ENCODE measurements at regions not wholly inside any gene's neighbourhood (a gene's known extent, or its start where the extent isn't known, plus 50 kb on each side); places are given as distances from the start of the nearest gene placed in this dataset.
"Not testable (repeated sequence)": the region's sequence is repeated elsewhere in the genome, so short reads cannot be mapped to it uniquely, and the experiment has no call there.

DNA sequence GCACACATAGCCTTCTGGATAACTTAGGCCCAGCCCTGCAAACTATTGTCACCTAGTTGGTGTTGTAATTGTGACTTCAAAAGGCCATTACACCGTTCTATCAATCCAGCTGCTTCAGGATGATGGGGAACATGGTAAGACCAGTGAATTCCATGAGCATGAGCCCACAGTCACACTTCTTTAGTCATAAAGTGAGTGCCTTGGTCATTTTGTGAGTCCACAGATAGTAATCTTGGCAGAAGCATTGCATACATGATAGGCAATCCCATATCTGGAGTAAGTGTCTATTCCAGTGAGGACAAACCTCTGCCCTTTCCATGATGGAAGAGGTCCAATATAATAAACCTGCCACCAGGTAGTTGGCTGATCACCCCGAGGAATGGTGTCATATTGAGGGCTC, 94.5 kb upstream of the RAI14 start:
- H3K27ac ChIP-seq (ENCODE audit: low read depth, low read length); H3K9ac ChIP-seq (ENCODE audit: low read depth in 1 of 3, low read length in 3 of 3); H3K9me3 ChIP-seq (ENCODE audit: control insufficient read depth in 3 of 3, low read length in 3 of 3); H3K4me3 ChIP-seq (ENCODE audit: low read length in 3 of 3); H3K36me3 ChIP-seq (ENCODE audit: control insufficient read depth in 3 of 3, insufficient read depth in 3 of 3, low read length in 3 of 3); H3K27me3 ChIP-seq (ENCODE audit: control insufficient read depth in 3 of 3, insufficient read depth in 3 of 3, low read length in 3 of 3); H3K4me1 ChIP-seq (ENCODE audit: control insufficient read depth in 3 of 3, insufficient read depth in 3 of 3, low read length in 3 of 3): not testable (repeated sequence)

GRCh38 chr5:34562791-34563190, 93.3 kb upstream of the RAI14 start:
- peaks cover 0 to 3% (median 0%) of the 10 kb centered on the region in 3 donors for H3K27me3 ChIP-seq (ENCODE audit: control insufficient read depth in 3 of 3, insufficient read depth in 3 of 3, low read length in 3 of 3)
- H3K36me3 ChIP-seq (ENCODE audit: control insufficient read depth in 3 of 3, insufficient read depth in 3 of 3, low read length in 3 of 3) = no peaks in the 10 kb centered on the region
- no peaks in the 10 kb centered on the region for H3K9me3 ChIP-seq (ENCODE audit: control insufficient read depth in 3 of 3, low read length in 3 of 3)
- H3K4me3 ChIP-seq (ENCODE audit: low read length in 3 of 3) = no peak overlapping the region
- peaks cover 0 to 4% (median 0%) of the 10 kb centered on the region in 3 donors for H3K4me1 ChIP-seq (ENCODE audit: control insufficient read depth in 3 of 3, insufficient read depth in 3 of 3, low read length in 3 of 3)
- H3K27ac ChIP-seq (ENCODE audit: low read depth, low read length) = no peak overlapping the region
- no peak overlapping the region for H3K9ac ChIP-seq (ENCODE audit: low read depth in 1 of 3, low read length in 3 of 3)

- Histone ChIP-seq H3K4me3 (ENCODE audit: low read length in 3 of 3) (no peak overlapping the region), H3K9ac (ENCODE audit: low read depth in 1 of 3, low read length in 3 of 3) (no peak overlapping the region), H3K9me3 (ENCODE audit: control insufficient read depth in 3 of 3, low read length in 3 of 3) (no peaks in the 10 kb centered on the region), H3K27ac (ENCODE audit: low read depth, low read length) (no peak overlapping the region), H3K36me3 (ENCODE audit: control insufficient read depth in 3 of 3, insufficient read depth in 3 of 3, low read length in 3 of 3) (no peaks in the 10 kb centered on the region), H3K27me3 (ENCODE audit: control insufficient read depth in 3 of 3, insufficient read depth in 3 of 3, low read length in 3 of 3) (peaks cover 0 to under 1% (median 0%) of the 10 kb centered on the region in 3 donors), H3K4me1 (ENCODE audit: control insufficient read depth in 3 of 3, insufficient read depth in 3 of 3, low read length in 3 of 3) (peaks cover 0 to 4% (median 0%) of the 10 kb centered on the region in 3 donors)
These were observed 92.9 kb upstream of the RAI14 start for GRCh38 chr5:34563269-34563668.

DNA sequence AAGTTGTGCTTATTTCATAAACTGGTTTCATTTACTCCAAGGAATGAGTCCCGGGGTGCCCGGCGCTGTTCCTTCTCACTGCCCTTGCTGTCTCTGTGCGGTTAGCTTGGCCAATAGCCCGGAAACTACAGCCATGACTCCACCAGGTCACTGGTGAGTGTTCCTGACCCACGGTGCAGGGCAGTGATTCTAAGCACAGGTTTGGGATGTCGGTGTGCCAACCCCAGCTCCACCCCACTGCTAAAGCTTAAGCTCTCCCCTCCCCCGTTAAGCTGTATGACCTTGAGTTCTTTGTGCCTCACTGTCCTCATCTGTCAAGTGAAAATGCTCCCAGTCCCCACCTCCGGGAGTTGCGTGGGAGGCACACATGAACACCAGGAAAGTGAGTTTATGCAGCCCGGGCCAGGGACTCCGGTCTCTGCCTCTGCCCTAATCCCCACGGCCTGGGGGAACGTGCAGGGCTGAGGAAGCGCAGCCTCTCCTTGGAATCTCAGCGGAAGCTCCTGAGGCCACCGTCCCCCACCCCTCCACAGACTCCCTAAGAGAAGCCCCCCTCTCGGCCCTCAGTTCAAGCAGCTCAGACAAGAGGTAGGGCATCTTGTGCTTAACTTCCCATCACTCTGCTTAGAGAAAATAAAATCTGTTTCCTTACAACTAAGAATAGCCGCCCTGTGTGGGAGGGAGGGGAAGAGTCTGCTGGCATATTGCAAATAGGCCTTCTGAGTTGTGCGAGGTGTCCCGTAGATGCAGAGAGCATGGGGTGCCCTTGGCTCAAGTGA, 92.0 kb upstream of the RAI14 start:
- no peak overlapping the region for H3K9ac ChIP-seq (ENCODE audit: low read depth in 1 of 3, low read length in 3 of 3)
- peak overlapping the region; percentile 30 for H3K27ac ChIP-seq (ENCODE audit: low read depth, low read length)

GRCh38 chr5:34564710-34565235, 91.4 kb upstream of the RAI14 start:
- Histone ChIP-seq H3K9ac (ENCODE audit: low read depth in 1 of 3, low read length in 3 of 3) (no peak overlapping the region), H3K27me3 (ENCODE audit: control insufficient read depth in 3 of 3, insufficient read depth in 3 of 3, low read length in 3 of 3) (no peaks in the 10 kb centered on the region), H3K9me3 (ENCODE audit: control insufficient read depth in 3 of 3, low read length in 3 of 3) (no peaks in the 10 kb centered on the region), H3K36me3 (ENCODE audit: control insufficient read depth in 3 of 3, insufficient read depth in 3 of 3, low read length in 3 of 3) (no peaks in the 10 kb centered on the region), H3K27ac (ENCODE audit: low read depth, low read length) (no peak overlapping the region), H3K4me1 (ENCODE audit: control insufficient read depth in 3 of 3, insufficient read depth in 3 of 3, low read length in 3 of 3) (peaks cover 0 to 4% (median 0%) of the 10 kb centered on the region in 3 donors), H3K4me3 (ENCODE audit: low read length in 3 of 3) (no peak overlapping the region)

More for the DNA sequence above, 92.0 kb upstream of the RAI14 start:
- H3K27me3 ChIP-seq (ENCODE audit: control insufficient read depth in 3 of 3, insufficient read depth in 3 of 3, low read length in 3 of 3) = no peaks in the 10 kb centered on the region
- no peaks in the 10 kb centered on the region for H3K9me3 ChIP-seq (ENCODE audit: control insufficient read depth in 3 of 3, low read length in 3 of 3)
- peak overlapping the region in 1 of 3 donors; percentile 28 for H3K4me3 ChIP-seq (ENCODE audit: low read length in 3 of 3)
- no peaks in the 10 kb centered on the region for H3K36me3 ChIP-seq (ENCODE audit: control insufficient read depth in 3 of 3, insufficient read depth in 3 of 3, low read length in 3 of 3)
- peaks cover 0 to 4% (median 0%) of the 10 kb centered on the region in 3 donors for H3K4me1 ChIP-seq (ENCODE audit: control insufficient read depth in 3 of 3, insufficient read depth in 3 of 3, low read length in 3 of 3)

DNA sequence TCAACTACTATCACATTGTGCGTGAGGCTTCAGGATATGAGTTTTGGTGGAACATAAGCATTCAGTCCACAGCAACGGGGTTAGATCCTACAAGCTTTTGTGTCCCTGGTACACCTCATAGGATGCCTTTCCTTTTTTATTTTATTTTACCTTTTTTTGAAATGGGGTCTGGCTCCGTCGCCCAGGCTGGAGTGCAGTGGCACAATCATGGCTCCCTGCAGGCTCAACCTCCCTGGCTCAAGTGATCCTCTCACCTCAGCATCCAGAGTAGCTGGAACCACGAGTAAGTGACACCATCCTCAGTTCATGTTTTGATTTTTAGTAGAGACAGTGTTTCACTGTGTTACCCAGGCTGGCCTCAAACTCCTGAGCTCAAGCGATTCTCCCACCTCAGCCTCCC, 86.0 kb upstream of the RAI14 start:
- Histone ChIP-seq H3K27ac (ENCODE audit: low read depth, low read length) (no peak overlapping the region), H3K9me3 (ENCODE audit: control insufficient read depth in 3 of 3, low read length in 3 of 3) (no peaks in the 10 kb centered on the region), H3K4me1 (ENCODE audit: control insufficient read depth in 3 of 3, insufficient read depth in 3 of 3, low read length in 3 of 3) (no peaks in the 10 kb centered on the region), H3K36me3 (ENCODE audit: control insufficient read depth in 3 of 3, insufficient read depth in 3 of 3, low read length in 3 of 3) (no peaks in the 10 kb centered on the region), H3K27me3 (ENCODE audit: control insufficient read depth in 3 of 3, insufficient read depth in 3 of 3, low read length in 3 of 3) (no peaks in the 10 kb centered on the region), H3K9ac (ENCODE audit: low read depth in 1 of 3, low read length in 3 of 3) (no peak overlapping the region), H3K4me3 (ENCODE audit: low read length in 3 of 3) (no peak overlapping the region)

DNA sequence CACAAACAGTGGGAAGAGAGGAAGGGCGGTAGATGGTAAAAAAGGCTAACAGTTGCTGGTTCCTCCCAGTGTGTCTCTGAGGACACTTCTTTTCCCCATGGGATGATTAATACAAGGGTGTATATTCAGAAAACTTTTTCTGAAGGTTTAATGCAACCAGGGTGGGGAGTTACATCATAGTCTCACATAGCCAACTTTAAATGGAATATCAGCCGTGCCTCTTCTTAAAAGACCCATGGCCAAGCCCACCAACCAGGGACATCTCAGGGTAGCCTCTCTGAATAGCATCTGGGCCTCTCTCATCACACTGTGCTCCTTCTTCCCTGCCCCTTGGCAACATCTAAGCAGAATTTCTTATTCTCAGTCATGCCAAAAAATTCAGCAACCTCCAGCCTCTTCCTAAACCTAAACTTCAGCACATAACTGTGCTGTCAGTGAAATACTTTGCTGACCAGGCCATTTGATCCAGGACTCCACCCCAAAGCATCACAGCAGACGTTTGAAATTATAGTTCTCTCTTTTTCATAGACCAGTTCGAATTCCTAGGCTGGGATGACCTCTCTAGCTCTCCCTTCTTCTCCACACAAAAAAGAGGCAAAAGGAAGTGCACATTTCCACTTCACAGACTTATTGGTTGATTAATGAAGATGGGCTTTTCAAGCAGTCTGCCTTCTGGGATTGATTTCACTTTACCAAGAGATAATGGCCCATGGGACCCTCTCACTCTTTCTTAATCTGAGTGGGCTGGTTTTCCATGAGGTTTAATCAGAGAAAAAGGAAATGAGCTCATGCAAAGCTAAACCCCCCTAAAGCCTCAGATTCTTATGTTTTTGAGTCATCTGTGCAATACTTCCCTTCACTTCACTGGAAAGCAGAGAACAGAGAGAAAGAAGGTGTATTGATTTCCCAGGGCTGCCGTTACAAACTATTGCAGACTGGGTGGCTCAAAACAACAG, 85.1 kb upstream of the RAI14 start:
- H3K27ac ChIP-seq (ENCODE audit: low read depth, low read length) = no peak overlapping the region

DNA sequence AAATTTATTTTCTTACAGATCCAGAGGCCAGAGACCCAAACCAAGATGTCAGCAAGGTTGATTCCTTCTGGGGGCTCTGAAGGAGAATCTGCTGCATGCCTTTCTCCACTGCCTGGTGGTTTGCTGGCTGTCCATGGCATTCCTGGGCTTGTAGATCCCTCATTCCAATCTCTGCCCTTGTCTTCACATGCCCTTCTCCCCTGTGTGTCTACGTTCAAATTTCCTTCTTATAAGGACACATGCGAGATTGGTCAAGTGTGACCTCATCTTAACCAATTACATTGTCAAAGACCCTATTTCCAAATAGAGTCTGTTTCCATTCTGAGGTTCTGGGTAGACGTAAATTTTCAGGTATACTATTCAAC, 84.5 kb upstream of the RAI14 start:
- Histone ChIP-seq H3K9me3 (ENCODE audit: control insufficient read depth in 3 of 3, low read length in 3 of 3) (no peaks in the 10 kb centered on the region), H3K27ac (ENCODE audit: low read depth, low read length) (no peak overlapping the region), H3K9ac (ENCODE audit: low read depth in 1 of 3, low read length in 3 of 3) (no peak overlapping the region), H3K4me1 (ENCODE audit: control insufficient read depth in 3 of 3, insufficient read depth in 3 of 3, low read length in 3 of 3) (no peaks in the 10 kb centered on the region), H3K27me3 (ENCODE audit: control insufficient read depth in 3 of 3, insufficient read depth in 3 of 3, low read length in 3 of 3) (no peaks in the 10 kb centered on the region), H3K4me3 (ENCODE audit: low read length in 3 of 3) (no peak overlapping the region), H3K36me3 (ENCODE audit: control insufficient read depth in 3 of 3, insufficient read depth in 3 of 3, low read length in 3 of 3) (no peaks in the 10 kb centered on the region)

More for the DNA sequence above, 85.1 kb upstream of the RAI14 start:
- Histone ChIP-seq H3K36me3 (ENCODE audit: control insufficient read depth in 3 of 3, insufficient read depth in 3 of 3, low read length in 3 of 3) (no peaks in the 10 kb centered on the region), H3K27me3 (ENCODE audit: control insufficient read depth in 3 of 3, insufficient read depth in 3 of 3, low read length in 3 of 3) (no peaks in the 10 kb centered on the region), H3K9ac (ENCODE audit: low read depth in 1 of 3, low read length in 3 of 3) (no peak overlapping the region), H3K4me3 (ENCODE audit: low read length in 3 of 3) (no peak overlapping the region), H3K9me3 (ENCODE audit: control insufficient read depth in 3 of 3, low read length in 3 of 3) (no peaks in the 10 kb centered on the region), H3K4me1 (ENCODE audit: control insufficient read depth in 3 of 3, insufficient read depth in 3 of 3, low read length in 3 of 3) (no peaks in the 10 kb centered on the region)

DNA sequence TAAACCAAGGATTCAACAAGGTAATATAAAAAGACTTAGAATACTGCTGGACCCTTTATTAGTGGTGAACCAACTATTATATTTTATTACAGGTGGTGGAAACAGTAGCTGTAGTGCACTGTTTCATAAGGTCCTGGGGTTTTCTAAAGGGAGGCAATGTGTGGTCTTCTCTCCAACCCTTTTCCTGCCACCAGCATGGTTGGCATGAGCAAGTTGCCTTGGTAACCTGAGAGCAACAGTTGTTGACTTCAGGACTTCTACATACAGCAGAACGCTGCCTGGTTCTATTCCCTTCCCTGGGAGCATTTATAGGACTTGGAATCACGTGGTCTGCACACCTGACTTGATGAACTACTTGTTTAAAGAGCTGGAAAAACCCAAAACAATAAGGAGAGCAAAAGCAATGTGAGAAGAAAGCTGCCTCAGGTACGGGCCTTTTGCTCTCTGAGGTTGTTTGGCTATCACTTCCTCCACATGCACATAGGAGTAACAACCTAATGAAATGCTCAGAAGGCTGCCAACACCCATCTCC, 81.1 kb upstream of the RAI14 start:
- H3K27ac ChIP-seq (ENCODE audit: low read depth, low read length) = no peak overlapping the region
- H3K9ac ChIP-seq (ENCODE audit: low read depth in 1 of 3, low read length in 3 of 3) = no peak overlapping the region
- H3K4me1 ChIP-seq (ENCODE audit: control insufficient read depth in 3 of 3, insufficient read depth in 3 of 3, low read length in 3 of 3) = no peaks in the 10 kb centered on the region
- H3K4me3 ChIP-seq (ENCODE audit: low read length in 3 of 3) = no peak overlapping the region
- H3K9me3 ChIP-seq (ENCODE audit: control insufficient read depth in 3 of 3, low read length in 3 of 3) = no peaks in the 10 kb centered on the region
- no peaks in the 10 kb centered on the region for H3K27me3 ChIP-seq (ENCODE audit: control insufficient read depth in 3 of 3, insufficient read depth in 3 of 3, low read length in 3 of 3)
- H3K36me3 ChIP-seq (ENCODE audit: control insufficient read depth in 3 of 3, insufficient read depth in 3 of 3, low read length in 3 of 3) = no peaks in the 10 kb centered on the region

Data from skeletal muscle tissue (tissue), 3 donors.